ENCODE measurements at regions not wholly inside any gene's neighbourhood (a gene's known extent, or its start where the extent isn't known, plus 50 kb on each side); places are given as distances from the start of the nearest gene placed in this dataset.
"Not testable (repeated sequence)": the region's sequence is repeated elsewhere in the genome, so short reads cannot be mapped to it uniquely, and the experiment has no call there.

DNA sequence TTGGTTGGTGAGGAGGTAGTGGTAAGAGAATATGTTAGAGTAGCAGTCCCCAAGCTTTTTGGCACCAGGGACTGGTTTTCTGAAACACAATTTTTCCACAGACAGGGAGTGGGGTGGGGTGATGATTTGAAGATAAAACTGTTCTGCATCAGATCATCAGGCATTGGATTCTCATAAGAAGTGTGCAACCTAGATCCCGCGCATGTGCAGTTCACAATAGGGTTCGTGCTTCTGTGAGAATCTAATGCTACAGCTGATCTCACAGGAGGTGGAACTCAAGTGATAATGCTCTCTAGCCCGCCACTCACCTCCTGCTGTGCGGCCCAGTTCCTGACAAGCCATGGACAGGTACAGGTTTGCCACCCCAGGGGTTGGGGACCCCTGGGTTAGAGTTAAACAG is 423.3 kb downstream of the GPAT3 start:
- H3K4me3 ChIP-seq (replicated peaks; ENCODE audit: low read depth, low read length): no peak overlapping the region
- no peak for DNase-seq (ENCODE audit: extremely low read depth, low read depth)
- TF ChIP-seq, protein P1, sequence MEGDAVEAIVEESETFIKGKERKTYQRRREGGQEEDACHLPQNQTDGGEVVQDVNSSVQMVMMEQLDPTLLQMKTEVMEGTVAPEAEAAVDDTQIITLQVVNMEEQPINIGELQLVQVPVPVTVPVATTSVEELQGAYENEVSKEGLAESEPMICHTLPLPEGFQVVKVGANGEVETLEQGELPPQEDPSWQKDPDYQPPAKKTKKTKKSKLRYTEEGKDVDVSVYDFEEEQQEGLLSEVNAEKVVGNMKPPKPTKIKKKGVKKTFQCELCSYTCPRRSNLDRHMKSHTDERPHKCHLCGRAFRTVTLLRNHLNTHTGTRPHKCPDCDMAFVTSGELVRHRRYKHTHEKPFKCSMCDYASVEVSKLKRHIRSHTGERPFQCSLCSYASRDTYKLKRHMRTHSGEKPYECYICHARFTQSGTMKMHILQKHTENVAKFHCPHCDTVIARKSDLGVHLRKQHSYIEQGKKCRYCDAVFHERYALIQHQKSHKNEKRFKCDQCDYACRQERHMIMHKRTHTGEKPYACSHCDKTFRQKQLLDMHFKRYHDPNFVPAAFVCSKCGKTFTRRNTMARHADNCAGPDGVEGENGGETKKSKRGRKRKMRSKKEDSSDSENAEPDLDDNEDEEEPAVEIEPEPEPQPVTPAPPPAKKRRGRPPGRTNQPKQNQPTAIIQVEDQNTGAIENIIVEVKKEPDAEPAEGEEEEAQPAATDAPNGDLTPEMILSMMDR (IDR thresholded peaks at IDR 0.05; ENCODE audit: low read depth, low read length, missing control alignments): no peak

DNA sequence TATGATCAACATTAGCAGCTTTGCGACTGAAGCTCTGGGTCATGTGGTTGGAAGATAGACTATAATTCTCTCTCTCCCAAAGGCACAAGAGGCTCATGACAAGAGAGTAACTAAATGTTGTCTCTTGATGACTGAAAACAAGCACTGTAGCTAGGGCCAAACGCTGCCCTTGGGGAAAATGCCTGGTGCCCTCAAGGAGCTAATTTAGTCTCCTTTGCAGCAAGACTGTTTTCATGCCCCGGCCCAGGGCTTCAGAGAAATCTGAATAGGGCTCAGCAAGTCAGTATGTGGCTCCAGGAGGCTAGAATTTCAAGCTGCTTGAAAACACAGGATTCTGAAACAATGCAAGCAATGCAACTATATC is 411.9 kb downstream of the GPAT3 start:
- no peak for DNase-seq (ENCODE audit: extremely low read depth, low read depth)
- H3K4me3 ChIP-seq (replicated peaks; ENCODE audit: low read depth, low read length): no peak overlapping the region
- TF ChIP-seq, protein P1 (IDR thresholded peaks at IDR 0.05; ENCODE audit: low read depth, low read length, missing control alignments): no peak

DNA sequence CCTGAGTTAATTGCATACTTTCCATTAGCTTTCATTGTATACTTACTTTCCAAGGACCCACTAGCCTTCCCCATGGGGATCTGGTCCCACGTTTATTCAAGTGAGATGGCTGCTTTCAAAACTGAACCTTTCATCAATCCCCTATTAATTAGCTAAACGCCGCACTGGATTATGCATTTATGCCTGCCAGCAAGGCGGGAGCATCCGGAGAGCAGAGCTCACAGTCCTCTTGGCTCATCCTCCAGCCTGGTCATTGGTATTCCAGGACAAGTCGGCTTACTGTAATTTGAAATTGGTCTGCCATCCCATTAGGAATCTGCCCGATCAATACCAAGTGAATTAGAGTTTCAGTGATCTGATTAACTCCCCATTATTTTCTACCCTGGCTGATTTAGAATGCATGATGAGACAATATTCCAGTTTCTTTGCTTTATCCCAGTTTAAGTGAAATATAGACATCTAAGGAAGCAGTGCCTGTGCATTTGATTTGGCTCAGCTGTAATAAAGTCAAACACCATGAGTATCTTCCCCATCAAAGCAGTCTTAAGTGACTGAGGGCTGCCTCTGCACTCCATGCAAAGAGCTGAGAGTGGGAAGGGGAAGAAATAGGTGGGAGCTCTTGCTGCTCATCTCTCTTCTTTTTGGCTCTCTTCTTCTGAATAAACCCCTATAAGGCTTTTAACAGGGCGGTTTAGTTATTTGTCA is 411.4 kb downstream of the GPAT3 start:
- no peak overlapping the region for H3K4me3 ChIP-seq (replicated peaks; ENCODE audit: low read depth, low read length)
- TF ChIP-seq, protein P1 (IDR thresholded peaks at IDR 0.05; ENCODE audit: low read depth, low read length, missing control alignments): no peak
- no peak for DNase-seq (ENCODE audit: extremely low read depth, low read depth)

DNA sequence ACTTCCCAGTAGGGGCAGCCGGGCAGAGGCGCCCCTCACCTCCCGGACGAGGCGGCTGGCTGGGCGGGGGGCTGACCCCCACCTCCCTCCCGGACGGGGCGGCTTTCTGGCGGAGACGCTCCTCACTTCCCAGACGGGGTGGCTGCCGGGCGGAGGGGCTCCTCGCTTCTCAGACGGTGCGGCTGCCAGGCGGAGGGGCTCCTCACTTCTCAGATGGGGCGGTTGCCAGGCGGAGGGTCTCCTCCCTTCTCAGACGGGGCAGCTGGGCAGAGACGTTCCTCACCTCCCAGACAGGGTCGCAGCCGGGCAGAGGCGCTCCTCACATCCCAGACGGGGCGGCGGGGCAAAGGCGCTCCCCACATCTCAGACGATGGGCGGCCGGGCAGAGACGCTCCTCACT is 407.8 kb downstream of the GPAT3 start:
- not testable (repeated sequence) for DNase-seq (ENCODE audit: extremely low read depth, low read depth); H3K4me3 ChIP-seq (replicated peaks; ENCODE audit: low read depth, low read length)

DNA sequence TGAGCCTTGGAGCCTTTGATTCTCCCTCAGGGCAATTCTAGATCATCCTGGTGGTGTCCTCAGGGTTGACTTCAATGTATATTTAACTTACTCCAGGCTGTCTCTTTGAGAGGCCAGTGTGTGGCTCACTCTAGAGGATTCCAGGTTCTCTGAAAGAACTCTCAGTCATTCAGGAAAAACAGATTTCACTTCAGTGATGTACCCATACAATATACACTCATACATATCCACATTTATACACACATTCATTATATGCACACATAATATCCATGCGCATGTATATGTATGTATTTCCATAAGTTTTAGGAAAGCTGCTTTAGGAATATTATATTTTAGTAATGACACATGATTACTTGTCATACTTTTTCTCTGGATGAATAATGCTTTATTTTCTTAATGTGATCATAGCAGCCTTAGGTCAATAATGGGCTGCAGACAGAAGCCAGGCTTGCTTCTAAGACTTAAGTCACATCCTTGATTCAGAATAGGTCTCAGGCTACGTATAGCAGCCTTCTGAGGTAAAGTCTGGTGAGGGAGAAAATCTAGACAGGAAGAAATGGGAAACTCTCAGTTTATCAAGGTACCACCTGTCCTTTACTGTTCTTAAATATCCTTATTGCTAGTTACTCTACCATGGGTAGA is 397.0 kb downstream of the GPAT3 start:
- DNase-seq (ENCODE audit: extremely low read depth, low read depth): no peak
- TF ChIP-seq, protein P1 (IDR thresholded peaks at IDR 0.05; ENCODE audit: low read depth, low read length, missing control alignments): no peak
- H3K4me3 ChIP-seq (replicated peaks; ENCODE audit: low read depth, low read length): no peak overlapping the region

DNA sequence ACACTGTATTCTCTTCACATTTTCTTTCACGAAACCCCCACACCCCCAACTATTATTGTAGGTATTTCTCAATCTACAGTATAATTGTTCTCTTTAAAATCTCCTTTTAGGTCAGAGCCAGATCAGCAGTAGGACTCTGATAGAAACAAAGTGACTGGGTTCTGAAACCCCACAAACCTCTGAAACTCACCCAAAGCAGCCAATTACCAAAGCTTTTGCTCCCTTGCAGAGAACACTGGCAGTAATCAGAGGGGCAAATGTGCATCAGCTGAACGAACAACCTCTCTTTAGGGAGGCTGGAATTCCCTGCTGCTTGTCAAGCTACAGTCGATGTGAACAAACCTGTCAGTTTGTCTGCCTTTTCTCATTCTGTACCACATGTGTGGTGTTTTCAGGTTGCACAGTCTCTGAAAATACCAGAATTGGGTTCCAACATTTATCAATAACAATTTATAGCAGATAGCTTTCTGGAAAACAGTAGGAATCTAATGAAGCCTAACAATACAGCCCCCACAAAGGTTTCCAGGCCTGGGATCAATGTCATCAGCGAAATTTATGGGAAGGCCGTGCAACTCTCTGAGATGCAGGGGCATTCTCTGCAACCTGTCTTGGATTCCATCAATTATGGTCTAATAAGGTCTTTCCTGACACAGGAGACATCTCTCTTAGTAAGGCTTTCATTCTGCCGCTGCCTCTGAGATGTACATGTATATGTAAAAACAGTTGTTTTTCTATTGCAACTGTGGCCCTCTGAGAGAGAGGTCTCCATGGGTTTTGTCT is 395.9 kb downstream of the GPAT3 start:
- TF ChIP-seq, protein P1 (IDR thresholded peaks at IDR 0.05; ENCODE audit: low read depth, low read length, missing control alignments): no peak
- no peak overlapping the region for H3K4me3 ChIP-seq (replicated peaks; ENCODE audit: low read depth, low read length)
- DNase-seq (ENCODE audit: extremely low read depth, low read depth): no peak

DNA sequence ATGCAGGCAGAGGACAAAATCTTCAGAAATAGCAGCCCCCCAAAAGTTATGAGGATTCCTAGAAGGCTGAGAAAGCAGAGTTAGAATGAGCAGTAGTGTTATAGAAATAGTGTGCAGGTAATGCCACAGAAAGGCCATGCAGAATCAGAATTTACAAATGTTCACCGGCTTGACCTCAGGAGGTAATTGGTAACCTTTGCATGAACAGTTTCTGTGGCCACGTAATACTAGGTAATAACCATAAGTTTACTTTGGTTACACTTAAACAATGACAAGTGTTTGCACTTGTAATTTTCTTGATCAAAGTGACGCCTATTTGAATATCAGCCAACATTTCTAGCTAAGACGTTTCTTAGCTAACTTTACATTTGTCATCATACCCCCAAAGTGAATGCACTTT is 393.6 kb downstream of the GPAT3 start:
- no peak overlapping the region for H3K4me3 ChIP-seq (replicated peaks; ENCODE audit: low read depth, low read length)
- DNase-seq (ENCODE audit: extremely low read depth, low read depth): no peak
- TF ChIP-seq, protein P1 (IDR thresholded peaks at IDR 0.05; ENCODE audit: low read depth, low read length, missing control alignments): no peak

Measured in HFF-Myc (cell line).